ENCODE measurements at regions not wholly inside any gene's neighbourhood (a gene's known extent, or its start where the extent isn't known, plus 50 kb on each side); places are given as distances from the start of the nearest gene placed in this dataset.

DNA sequence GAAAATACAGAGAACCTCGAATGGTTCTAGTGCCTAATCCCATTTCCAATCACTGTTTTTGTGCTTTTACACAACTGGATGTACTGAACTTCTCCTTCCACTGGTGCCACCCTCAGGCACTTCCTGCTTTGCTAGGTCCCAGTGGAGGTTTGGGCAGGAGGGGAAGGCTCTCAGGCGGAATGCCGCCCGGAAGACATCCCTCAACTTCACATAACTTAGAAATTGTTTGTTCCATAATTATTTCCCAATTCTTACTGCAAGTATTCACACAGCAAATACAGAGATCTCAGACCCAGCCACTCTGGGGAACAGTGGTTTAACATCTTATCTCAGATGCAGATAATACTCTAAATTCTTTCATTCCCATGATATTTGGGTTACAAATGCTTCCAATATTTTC, 195.7 kb upstream of the IPO5 start:
- Histone ChIP-seq H3K18ac (ENCODE audit: low read length) (no peak overlapping the region), H2BK5ac (ENCODE audit: low read depth, low read length, poor library complexity) (no peak overlapping the region), H3K4me2 (ENCODE audit: low read length) (no peak overlapping the region), H4K12ac (ENCODE audit: low read depth, low read length) (no peak overlapping the region), H3K36me3 (ENCODE audit: control insufficient read depth in 1 of 2, insufficient read depth in 2 of 2, low read length in 2 of 2) (no peaks in the 10 kb centered on the region), H3K4ac (ENCODE audit: low read depth, low read length) (no peak overlapping the region), H3K14ac (ENCODE audit: low read length) (no peak overlapping the region), H3K27ac (ENCODE audit: low read depth, low read length) (no peak overlapping the region), H3K23ac (ENCODE audit: low read length) (no peak overlapping the region), H3K4me1 (ENCODE audit: control insufficient read depth in 1 of 2, insufficient read depth in 2 of 2, low read length in 2 of 2) (no peaks in the 10 kb centered on the region), H2BK120ac (ENCODE audit: insufficient read depth, low read length, poor library complexity) (no peak overlapping the region), H3K9ac (ENCODE audit: low read length) (no peak overlapping the region), H4K8ac (ENCODE audit: low read depth, low read length) (no peak overlapping the region), H4K91ac (ENCODE audit: low read depth, low read length) (no peak overlapping the region), H2AFZ (ENCODE audit: insufficient read depth, low read length, poor library complexity) (no peak overlapping the region), H2BK12ac (ENCODE audit: low read length) (no peak overlapping the region), H3K79me1 (ENCODE audit: low read length) (no peaks in the 10 kb centered on the region), H2AK5ac (ENCODE audit: low read length) (no peak overlapping the region), H3K79me2 (ENCODE audit: control insufficient read depth, insufficient read depth, low read length, poor library complexity) (no peaks in the 10 kb centered on the region), H3K4me3 (ENCODE audit: low read depth, low read length) (no peak overlapping the region), H3K27me3 (ENCODE audit: insufficient read depth, low read length) (no peaks in the 10 kb centered on the region), H3K9me3 (ENCODE audit: insufficient read depth, low read depth, low read length) (no peaks in the 10 kb centered on the region)
- peak; percentile 4 to 59 for DNase-seq
- WGBS (ENCODE audit: extremely low coverage, insufficient coverage, insufficient read length) = no CpG with 5 or more reads among the region's 4 CpGs

GRCh38 chr13:97758317-97758716, 195.2 kb upstream of the IPO5 start:
- H3K4me1 ChIP-seq (ENCODE audit: control insufficient read depth in 1 of 2, insufficient read depth in 2 of 2, low read length in 2 of 2) = no peaks in the 10 kb centered on the region
- H4K91ac ChIP-seq (ENCODE audit: low read depth, low read length) = no peak overlapping the region
- no peak overlapping the region for H3K4me2 ChIP-seq (ENCODE audit: low read length)
- no peak overlapping the region for H3K23ac ChIP-seq (ENCODE audit: low read length)
- H2AK5ac ChIP-seq (ENCODE audit: low read length) = no peak overlapping the region
- H3K27ac ChIP-seq (ENCODE audit: low read depth, low read length) = no peak overlapping the region
- no peaks in the 10 kb centered on the region for H3K9me3 ChIP-seq (ENCODE audit: insufficient read depth, low read depth, low read length)
- H3K9ac ChIP-seq (ENCODE audit: low read length) = no peak overlapping the region
- H3K14ac ChIP-seq (ENCODE audit: low read length) = no peak overlapping the region
- H2BK5ac ChIP-seq (ENCODE audit: low read depth, low read length, poor library complexity) = no peak overlapping the region
- H3K4me3 ChIP-seq (ENCODE audit: low read depth, low read length) = no peak overlapping the region
- H3K79me1 ChIP-seq (ENCODE audit: low read length) = no peaks in the 10 kb centered on the region
- H3K79me2 ChIP-seq (ENCODE audit: control insufficient read depth, insufficient read depth, low read length, poor library complexity) = no peaks in the 10 kb centered on the region
- no peak for DNase-seq
- no peaks in the 10 kb centered on the region for H3K36me3 ChIP-seq (ENCODE audit: control insufficient read depth in 1 of 2, insufficient read depth in 2 of 2, low read length in 2 of 2)
- no peak overlapping the region for H2BK120ac ChIP-seq (ENCODE audit: insufficient read depth, low read length, poor library complexity)
- H4K8ac ChIP-seq (ENCODE audit: low read depth, low read length) = no peak overlapping the region
- no peak overlapping the region for H3K18ac ChIP-seq (ENCODE audit: low read length)
- no peak overlapping the region for H4K12ac ChIP-seq (ENCODE audit: low read depth, low read length)
- no peak overlapping the region for H2BK12ac ChIP-seq (ENCODE audit: low read length)
- H3K4ac ChIP-seq (ENCODE audit: low read depth, low read length) = no peak overlapping the region
- no CpG with 5 or more reads among the region's 3 CpGs for WGBS (ENCODE audit: extremely low coverage, insufficient coverage, insufficient read length)
- H3K27me3 ChIP-seq (ENCODE audit: insufficient read depth, low read length) = no peaks in the 10 kb centered on the region
- H2AFZ ChIP-seq (ENCODE audit: insufficient read depth, low read length, poor library complexity) = no peak overlapping the region

GRCh38 chr13:97761796-97762540, 191.5 kb upstream of the IPO5 start:
- H3K4me3 ChIP-seq (ENCODE audit: low read depth, low read length) = no peak overlapping the region
- H3K9me3 ChIP-seq (ENCODE audit: insufficient read depth, low read depth, low read length) = no peaks in the 10 kb centered on the region
- no peak overlapping the region for H3K9ac ChIP-seq (ENCODE audit: low read length)
- no peak overlapping the region for H3K4ac ChIP-seq (ENCODE audit: low read depth, low read length)
- H3K27me3 ChIP-seq (ENCODE audit: insufficient read depth, low read length) = no peaks in the 10 kb centered on the region
- no peak overlapping the region for H3K27ac ChIP-seq (ENCODE audit: low read depth, low read length)
- H2AFZ ChIP-seq (ENCODE audit: insufficient read depth, low read length, poor library complexity) = no peak overlapping the region
- H2BK12ac ChIP-seq (ENCODE audit: low read length) = no peak overlapping the region
- no peak overlapping the region for H2BK5ac ChIP-seq (ENCODE audit: low read depth, low read length, poor library complexity)
- H3K79me2 ChIP-seq (ENCODE audit: control insufficient read depth, insufficient read depth, low read length, poor library complexity) = no peaks in the 10 kb centered on the region
- H3K23ac ChIP-seq (ENCODE audit: low read length) = no peak overlapping the region
- no peaks in the 10 kb centered on the region for H3K4me1 ChIP-seq (ENCODE audit: control insufficient read depth in 1 of 2, insufficient read depth in 2 of 2, low read length in 2 of 2)
- no peak overlapping the region for H4K91ac ChIP-seq (ENCODE audit: low read depth, low read length)
- no peaks in the 10 kb centered on the region for H3K79me1 ChIP-seq (ENCODE audit: low read length)
- no CpG with 5 or more reads among the region's 3 CpGs for WGBS (ENCODE audit: extremely low coverage, insufficient coverage, insufficient read length)
- H3K36me3 ChIP-seq (ENCODE audit: control insufficient read depth in 1 of 2, insufficient read depth in 2 of 2, low read length in 2 of 2) = no peaks in the 10 kb centered on the region
- H3K14ac ChIP-seq (ENCODE audit: low read length) = no peak overlapping the region
- H3K4me2 ChIP-seq (ENCODE audit: low read length) = no peak overlapping the region
- DNase-seq = no peak
- H2BK120ac ChIP-seq (ENCODE audit: insufficient read depth, low read length, poor library complexity) = no peak overlapping the region
- no peak overlapping the region for H4K8ac ChIP-seq (ENCODE audit: low read depth, low read length)
- H4K12ac ChIP-seq (ENCODE audit: low read depth, low read length) = no peak overlapping the region
- no peak overlapping the region for H3K18ac ChIP-seq (ENCODE audit: low read length)
- no peak overlapping the region for H2AK5ac ChIP-seq (ENCODE audit: low read length)

- no peaks in the 10 kb centered on the region for H3K27me3 ChIP-seq (ENCODE audit: insufficient read depth, low read length)
- H3K79me2 ChIP-seq (ENCODE audit: control insufficient read depth, insufficient read depth, low read length, poor library complexity) = no peaks in the 10 kb centered on the region
- no peaks in the 10 kb centered on the region for H3K4me1 ChIP-seq (ENCODE audit: control insufficient read depth in 1 of 2, insufficient read depth in 2 of 2, low read length in 2 of 2)
- H3K23ac ChIP-seq (ENCODE audit: low read length) = no peak overlapping the region
- no peak overlapping the region for H3K4me3 ChIP-seq (ENCODE audit: low read depth, low read length)
- no peaks in the 10 kb centered on the region for H3K79me1 ChIP-seq (ENCODE audit: low read length)
- no peak overlapping the region for H2BK5ac ChIP-seq (ENCODE audit: low read depth, low read length, poor library complexity)
- H2BK120ac ChIP-seq (ENCODE audit: insufficient read depth, low read length, poor library complexity) = no peak overlapping the region
- no peak overlapping the region for H2AK5ac ChIP-seq (ENCODE audit: low read length)
- no peak overlapping the region for H2AFZ ChIP-seq (ENCODE audit: insufficient read depth, low read length, poor library complexity)
- H3K36me3 ChIP-seq (ENCODE audit: control insufficient read depth in 1 of 2, insufficient read depth in 2 of 2, low read length in 2 of 2) = no peaks in the 10 kb centered on the region
- no peak overlapping the region for H3K4me2 ChIP-seq (ENCODE audit: low read length)
- no peak overlapping the region for H3K9ac ChIP-seq (ENCODE audit: low read length)
- H4K8ac ChIP-seq (ENCODE audit: low read depth, low read length) = no peak overlapping the region
- H3K27ac ChIP-seq (ENCODE audit: low read depth, low read length) = no peak overlapping the region
- H3K9me3 ChIP-seq (ENCODE audit: insufficient read depth, low read depth, low read length) = no peaks in the 10 kb centered on the region
- H2BK12ac ChIP-seq (ENCODE audit: low read length) = no peak overlapping the region
- DNase-seq = no peak
- no peak overlapping the region for H4K12ac ChIP-seq (ENCODE audit: low read depth, low read length)
- WGBS (ENCODE audit: extremely low coverage, insufficient coverage, insufficient read length) = no CpG with 5 or more reads among the region's 1 CpG
- no peak overlapping the region for H3K14ac ChIP-seq (ENCODE audit: low read length)
- H3K18ac ChIP-seq (ENCODE audit: low read length) = no peak overlapping the region
- H4K91ac ChIP-seq (ENCODE audit: low read depth, low read length) = no peak overlapping the region
- H3K4ac ChIP-seq (ENCODE audit: low read depth, low read length) = no peak overlapping the region
These were observed 186.7 kb upstream of the IPO5 start for GRCh38 chr13:97766749-97767148.
